ENCODE measurements at regions not wholly inside any gene's neighbourhood (a gene's known extent, or its start where the extent isn't known, plus 50 kb on each side); places are given as distances from the start of the nearest gene placed in this dataset.
"Not testable (repeated sequence)": the region's sequence is repeated elsewhere in the genome, so short reads cannot be mapped to it uniquely, and the experiment has no call there.

DNA sequence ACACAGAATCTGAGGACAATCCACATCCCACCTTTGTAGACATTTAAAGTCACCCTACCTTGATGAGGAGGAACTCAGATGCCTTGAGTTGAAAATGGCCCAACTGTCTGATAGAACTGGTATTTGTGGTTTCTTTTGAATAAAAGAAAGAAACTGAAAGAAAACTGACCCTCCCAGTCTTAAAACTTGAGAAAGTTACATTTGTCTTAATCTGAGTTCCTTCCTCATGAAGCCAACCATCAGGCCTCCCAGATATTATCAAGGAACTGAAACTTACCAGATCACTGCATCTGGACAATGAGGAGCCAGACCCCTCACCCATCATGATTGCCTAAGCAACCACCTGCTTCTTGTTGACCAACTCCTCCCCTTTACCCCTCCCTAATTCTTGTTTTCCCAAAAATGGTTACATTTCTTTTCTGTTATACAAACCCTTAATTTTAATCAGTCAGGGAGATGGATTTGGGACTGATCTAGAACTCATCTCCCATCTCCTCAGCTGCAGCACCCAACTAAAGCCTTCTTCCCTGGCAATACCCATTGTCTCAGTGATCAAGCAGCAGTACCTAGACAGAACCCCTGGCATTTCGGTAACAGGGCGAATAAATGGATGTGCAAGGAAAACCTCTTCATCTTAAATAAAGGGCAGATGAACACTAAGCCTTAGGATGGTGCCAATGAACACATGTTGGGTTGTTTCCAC lies 72.0 kb upstream of the RESF1 start:
- Histone ChIP-seq H3K27ac (ENCODE audit: low read depth in 2 of 2, low read length in 2 of 2) (peak overlapping the region; percentile 22 to 61), H3K4me1 (ENCODE audit: control insufficient read depth in 2 of 2, insufficient read depth in 2 of 2, low read length in 2 of 2) (no peaks in the 10 kb centered on the region)

DNA sequence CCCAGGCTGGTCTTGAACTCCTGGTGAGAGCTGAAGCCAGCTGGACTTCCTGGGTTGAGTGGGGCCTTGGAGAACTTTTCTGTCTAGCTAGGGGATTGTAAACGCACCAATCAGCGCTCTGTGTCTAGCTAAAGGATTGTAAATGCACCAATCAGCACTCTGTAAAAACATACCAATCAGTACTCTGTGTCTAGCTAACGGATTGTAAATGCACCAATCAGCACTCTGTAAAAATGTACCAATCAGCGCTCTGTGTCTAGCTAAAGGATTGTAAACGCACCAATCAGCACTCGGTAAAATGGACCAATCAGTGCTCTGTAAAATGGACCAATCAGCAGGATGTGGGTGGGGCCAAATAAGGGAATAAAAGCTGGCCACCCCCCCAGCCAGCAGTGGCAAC lies 76.5 kb upstream of the RESF1 start:
- H3K9ac ChIP-seq (ENCODE audit: low read depth in 1 of 2, low read length in 2 of 2); H3K9me3 ChIP-seq (ENCODE audit: control insufficient read depth in 2 of 2, low read length in 2 of 2); H3K27me3 ChIP-seq (ENCODE audit: control insufficient read depth in 2 of 2, insufficient read depth in 2 of 2, low read length in 2 of 2); H3K27ac ChIP-seq (ENCODE audit: low read depth in 2 of 2, low read length in 2 of 2); H3K36me3 ChIP-seq (ENCODE audit: control insufficient read depth in 2 of 2, insufficient read depth in 2 of 2, low read length in 2 of 2); H3K4me1 ChIP-seq (ENCODE audit: control insufficient read depth in 2 of 2, insufficient read depth in 2 of 2, low read length in 2 of 2); H3K4me3 ChIP-seq (ENCODE audit: low read length in 2 of 2): not testable (repeated sequence)

More for the DNA sequence above, 72.0 kb upstream of the RESF1 start:
- no peak overlapping the region for H3K9ac ChIP-seq (ENCODE audit: low read depth in 1 of 2, low read length in 2 of 2)
- peaks cover 0 to 7% of the 10 kb centered on the region in 2 donors for H3K9me3 ChIP-seq (ENCODE audit: control insufficient read depth in 2 of 2, low read length in 2 of 2)
- H3K36me3 ChIP-seq (ENCODE audit: control insufficient read depth in 2 of 2, insufficient read depth in 2 of 2, low read length in 2 of 2) = no peaks in the 10 kb centered on the region
- no peaks in the 10 kb centered on the region for H3K27me3 ChIP-seq (ENCODE audit: control insufficient read depth in 2 of 2, insufficient read depth in 2 of 2, low read length in 2 of 2)
- H3K4me3 ChIP-seq (ENCODE audit: low read length in 2 of 2) = peak overlapping the region in 1 of 2 donors; percentile 23

- Histone ChIP-seq H3K36me3 (ENCODE audit: control insufficient read depth in 2 of 2, insufficient read depth in 2 of 2, low read length in 2 of 2) (no peaks in the 10 kb centered on the region), H3K9me3 (ENCODE audit: control insufficient read depth in 2 of 2, low read length in 2 of 2) (no peaks in the 10 kb centered on the region), H3K4me1 (ENCODE audit: control insufficient read depth in 2 of 2, insufficient read depth in 2 of 2, low read length in 2 of 2) (peaks cover 0 to 2% of the 10 kb centered on the region in 2 donors), H3K27me3 (ENCODE audit: control insufficient read depth in 2 of 2, insufficient read depth in 2 of 2, low read length in 2 of 2) (no peaks in the 10 kb centered on the region), H3K27ac (ENCODE audit: low read depth in 2 of 2, low read length in 2 of 2) (no peak overlapping the region), H3K9ac (ENCODE audit: low read depth in 1 of 2, low read length in 2 of 2) (no peak overlapping the region), H3K4me3 (ENCODE audit: low read length in 2 of 2) (no peak overlapping the region)
Measured at GRCh38 chr12:31880340-31880739, 78.9 kb upstream of the RESF1 start.

DNA sequence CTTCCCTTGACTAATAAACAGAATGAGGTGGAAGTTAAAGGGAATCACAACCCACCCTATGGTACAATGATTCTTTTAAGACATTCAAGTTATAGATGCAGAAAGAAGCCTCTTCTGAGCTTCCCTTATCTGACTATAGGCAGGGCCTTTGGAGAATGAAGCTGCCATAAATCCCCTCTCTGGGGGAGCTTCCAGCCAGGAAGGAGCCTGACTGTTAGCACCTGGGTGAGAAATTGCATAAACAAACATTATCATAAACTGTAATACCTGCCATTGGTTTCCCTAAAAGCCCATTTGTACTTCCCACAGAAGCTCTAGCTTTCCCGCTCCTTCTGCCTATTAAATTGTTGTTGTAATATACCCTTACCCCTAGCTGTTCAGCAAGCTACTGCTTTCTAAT lies 81.3 kb upstream of the RESF1 start:
- Histone ChIP-seq H3K27ac (ENCODE audit: low read depth in 2 of 2, low read length in 2 of 2) (no peak overlapping the region), H3K4me3 (ENCODE audit: low read length in 2 of 2) (no peak overlapping the region), H3K9me3 (ENCODE audit: control insufficient read depth in 2 of 2, low read length in 2 of 2) (no peaks in the 10 kb centered on the region), H3K9ac (ENCODE audit: low read depth in 1 of 2, low read length in 2 of 2) (no peak overlapping the region), H3K27me3 (ENCODE audit: control insufficient read depth in 2 of 2, insufficient read depth in 2 of 2, low read length in 2 of 2) (no peaks in the 10 kb centered on the region), H3K4me1 (ENCODE audit: control insufficient read depth in 2 of 2, insufficient read depth in 2 of 2, low read length in 2 of 2) (peaks cover 0 to 2% of the 10 kb centered on the region in 2 donors), H3K36me3 (ENCODE audit: control insufficient read depth in 2 of 2, insufficient read depth in 2 of 2, low read length in 2 of 2) (no peaks in the 10 kb centered on the region)

DNA sequence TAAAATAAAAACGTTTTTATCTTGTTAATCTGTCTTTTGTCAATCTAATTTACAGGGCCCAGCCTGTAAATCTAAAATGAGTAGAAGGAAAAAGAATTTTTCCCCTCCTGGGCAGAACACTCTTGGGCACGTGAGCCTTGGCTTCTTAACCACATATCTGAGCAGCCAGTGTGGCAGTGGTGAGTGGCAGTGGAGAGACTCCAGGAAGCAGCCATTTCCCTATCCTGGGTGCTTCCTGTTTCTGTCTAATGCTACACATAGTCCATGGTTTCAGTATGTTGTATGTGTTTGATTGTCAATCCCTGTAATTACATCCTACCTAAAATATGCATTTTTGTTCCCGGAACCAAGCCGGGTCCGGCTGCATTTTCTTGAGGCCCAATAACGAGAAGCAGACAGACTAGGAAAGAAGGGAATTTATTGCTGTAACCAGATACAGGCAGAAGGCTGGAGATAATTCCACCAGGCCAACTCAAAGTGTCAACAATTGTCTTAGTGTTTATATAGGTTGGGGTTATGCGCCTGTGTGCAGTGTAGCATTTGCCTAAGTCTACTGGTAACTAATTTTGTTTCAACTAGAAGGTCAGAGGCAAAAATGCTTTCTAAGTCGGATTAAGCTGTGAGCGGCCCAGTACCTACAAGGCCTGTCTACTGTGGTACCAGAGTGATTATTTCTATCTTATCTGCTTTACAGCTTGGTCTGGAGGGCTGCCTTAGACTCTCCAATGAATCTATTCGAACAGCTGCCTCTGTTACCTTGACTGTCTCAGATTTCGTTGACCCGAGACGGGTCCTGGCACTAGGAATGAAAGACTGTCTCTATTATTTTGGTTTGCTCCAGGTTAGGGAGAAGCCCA lies 82.4 kb upstream of the RESF1 start:
- Histone ChIP-seq H3K27me3 (ENCODE audit: control insufficient read depth in 2 of 2, insufficient read depth in 2 of 2, low read length in 2 of 2) (no peaks in the 10 kb centered on the region), H3K4me3 (ENCODE audit: low read length in 2 of 2) (no peak overlapping the region), H3K4me1 (ENCODE audit: control insufficient read depth in 2 of 2, insufficient read depth in 2 of 2, low read length in 2 of 2) (peaks cover 0 to 2% of the 10 kb centered on the region in 2 donors), H3K36me3 (ENCODE audit: control insufficient read depth in 2 of 2, insufficient read depth in 2 of 2, low read length in 2 of 2) (no peaks in the 10 kb centered on the region), H3K9me3 (ENCODE audit: control insufficient read depth in 2 of 2, low read length in 2 of 2) (no peaks in the 10 kb centered on the region), H3K27ac (ENCODE audit: low read depth in 2 of 2, low read length in 2 of 2) (no peak overlapping the region), H3K9ac (ENCODE audit: low read depth in 1 of 2, low read length in 2 of 2) (no peak overlapping the region)

- H3K27ac ChIP-seq (ENCODE audit: low read depth in 2 of 2, low read length in 2 of 2) = no peak overlapping the region
- H3K36me3 ChIP-seq (ENCODE audit: control insufficient read depth in 2 of 2, insufficient read depth in 2 of 2, low read length in 2 of 2) = no peaks in the 10 kb centered on the region
- no peak overlapping the region for H3K9ac ChIP-seq (ENCODE audit: low read depth in 1 of 2, low read length in 2 of 2)
- peaks cover 0 to 2% of the 10 kb centered on the region in 2 donors for H3K4me1 ChIP-seq (ENCODE audit: control insufficient read depth in 2 of 2, insufficient read depth in 2 of 2, low read length in 2 of 2)
- no peaks in the 10 kb centered on the region for H3K27me3 ChIP-seq (ENCODE audit: control insufficient read depth in 2 of 2, insufficient read depth in 2 of 2, low read length in 2 of 2)
- no peaks in the 10 kb centered on the region for H3K9me3 ChIP-seq (ENCODE audit: control insufficient read depth in 2 of 2, low read length in 2 of 2)
- no peak overlapping the region for H3K4me3 ChIP-seq (ENCODE audit: low read length in 2 of 2)
Measured at GRCh38 chr12:31875609-31875964, 83.6 kb upstream of the RESF1 start.

GRCh38 chr12:31874961-31875608 lies 84.1 kb upstream of the RESF1 start:
- Histone ChIP-seq H3K36me3 (ENCODE audit: control insufficient read depth in 2 of 2, insufficient read depth in 2 of 2, low read length in 2 of 2) (no peaks in the 10 kb centered on the region), H3K4me1 (ENCODE audit: control insufficient read depth in 2 of 2, insufficient read depth in 2 of 2, low read length in 2 of 2) (peaks cover 0 to 2% of the 10 kb centered on the region in 2 donors), H3K9ac (ENCODE audit: low read depth in 1 of 2, low read length in 2 of 2) (peak overlapping the region in 1 of 2 donors; percentile 41), H3K9me3 (ENCODE audit: control insufficient read depth in 2 of 2, low read length in 2 of 2) (no peaks in the 10 kb centered on the region), H3K27ac (ENCODE audit: low read depth in 2 of 2, low read length in 2 of 2) (peak overlapping the region; percentile 57 to 67), H3K4me3 (ENCODE audit: low read length in 2 of 2) (no peak overlapping the region), H3K27me3 (ENCODE audit: control insufficient read depth in 2 of 2, insufficient read depth in 2 of 2, low read length in 2 of 2) (no peaks in the 10 kb centered on the region)

- H3K4me1 ChIP-seq (ENCODE audit: control insufficient read depth in 2 of 2, insufficient read depth in 2 of 2, low read length in 2 of 2) = peaks cover 0 to 2% of the 10 kb centered on the region in 2 donors
- H3K4me3 ChIP-seq (ENCODE audit: low read length in 2 of 2) = no peak overlapping the region
- no peak overlapping the region for H3K9ac ChIP-seq (ENCODE audit: low read depth in 1 of 2, low read length in 2 of 2)
- H3K27me3 ChIP-seq (ENCODE audit: control insufficient read depth in 2 of 2, insufficient read depth in 2 of 2, low read length in 2 of 2) = no peaks in the 10 kb centered on the region
- H3K27ac ChIP-seq (ENCODE audit: low read depth in 2 of 2, low read length in 2 of 2) = no peak overlapping the region
- no peaks in the 10 kb centered on the region for H3K9me3 ChIP-seq (ENCODE audit: control insufficient read depth in 2 of 2, low read length in 2 of 2)
- no peaks in the 10 kb centered on the region for H3K36me3 ChIP-seq (ENCODE audit: control insufficient read depth in 2 of 2, insufficient read depth in 2 of 2, low read length in 2 of 2)
Measured at GRCh38 chr12:31872831-31873604, 86.2 kb upstream of the RESF1 start.

GRCh38 chr12:31869972-31870371 lies 89.2 kb upstream of the RESF1 start:
- H3K27ac ChIP-seq (ENCODE audit: low read depth in 2 of 2, low read length in 2 of 2) = no peak overlapping the region
- no peak overlapping the region for H3K9ac ChIP-seq (ENCODE audit: low read depth in 1 of 2, low read length in 2 of 2)
- H3K4me1 ChIP-seq (ENCODE audit: control insufficient read depth in 2 of 2, insufficient read depth in 2 of 2, low read length in 2 of 2) = no peaks in the 10 kb centered on the region
- no peaks in the 10 kb centered on the region for H3K36me3 ChIP-seq (ENCODE audit: control insufficient read depth in 2 of 2, insufficient read depth in 2 of 2, low read length in 2 of 2)
- no peaks in the 10 kb centered on the region for H3K9me3 ChIP-seq (ENCODE audit: control insufficient read depth in 2 of 2, low read length in 2 of 2)
- no peaks in the 10 kb centered on the region for H3K27me3 ChIP-seq (ENCODE audit: control insufficient read depth in 2 of 2, insufficient read depth in 2 of 2, low read length in 2 of 2)
- H3K4me3 ChIP-seq (ENCODE audit: low read length in 2 of 2) = no peak overlapping the region
